Ovary (tissue), 7 donors: ENCODE measurements at regions not wholly inside any gene's neighbourhood (a gene's known extent, or its start where the extent isn't known, plus 50 kb on each side); places are given as distances from the start of the nearest gene placed in this dataset.

Experiments used
- DNase-seq, 5 donors: peaks; one replicate each; pipeline ENCODE4 v3.0.0-alpha.2; 2019 to 2020
- H3K27ac ChIP-seq, 2 donors: fragments of 200-600 bp; one replicate each; pipeline versions ENCODE4 v1.5.1 to v1.8.0; 2019 to 2022
- H3K27me3 ChIP-seq: fragments of 200-600 bp; one replicate; pipeline ENCODE4 v1.8.0; 2022
- H3K36me3 ChIP-seq: fragments of 200-600 bp; sonication (generic); one replicate; pipeline ENCODE4 v1.5.1; 2019
- H3K4me1 ChIP-seq: one replicate; pipeline ENCODE4 v1.8.1; 2013; ENCODE audit warnings: mild to moderate bottlenecking, moderate library complexity; ENCODE audit not compliant: insufficient read depth
- H3K4me3 ChIP-seq: fragments of 200-600 bp; sonication (generic); one replicate; pipeline ENCODE4 v1.5.1; 2017
- H3K9me3 ChIP-seq, 2 donors: fragments of 200-600 bp in 1 of 2; sonication (generic) in 1 of 2; one replicate each; pipeline versions ENCODE4 v1.5.1 to v1.8.1; 2013 to 2019; ENCODE audit warnings: mild to moderate bottlenecking in 1 of 2, moderate library complexity in 1 of 2
- CTCF ChIP-seq, 3 donors: fragments of 450-650 bp in 2 of 3; fragments of 200-600 bp in 1 of 3; IDR thresholded peaks; one replicate each; pipeline versions ENCODE4 v1.5.1 to v1.8.0; 2016 to 2022; ENCODE audit warnings: antibody characterized with exemption in 3 of 3, mild to moderate bottlenecking in 1 of 3
- EP300 ChIP-seq: sonication (generic); formaldehyde crosslinking; IDR thresholded peaks from one replicate; pipeline ENCODE4 v1.6.1; 2017; ENCODE audit warnings: antibody characterized with exemption
- POLR2A ChIP-seq: fragments of 450-650 bp; IDR thresholded peaks from one replicate; pipeline ENCODE4 v1.6.1; 2017; ENCODE audit warnings: antibody characterized with exemption, mild to moderate bottlenecking, moderate library complexity
- WGBS, 3 donors: extraction: QIAGEN DNeasy Blood & Tissue Kit in 1 of 3; methylation state at CpG; one replicate each; pipeline versions ENCODE4 v1.1.5 to v1.1.7; 2013 to 2017; 5-methylcytosine and 5-hydroxymethylcytosine counted together
- intact Hi-C, 4 donors: fragments of 100-400 bp; cut with DNase I; formaldehyde crosslinking; loops; one replicate each; pipeline versions ENCODE4 v1.11.0 to v1.15.1; 2022 to 2023
- donor health status: DM: no; HTN: no; CAD: no; lungs with moderate emphysema.
- donor health status: DM: no; HTN: no; CAD: no.
- donor health status: Bipolar disorder and iron deficiency.
- donor health status: DM: no; HTN: no; CAD: no.
- donor health status: DM: yes; HTN: yes; CAD: no.

DNA sequence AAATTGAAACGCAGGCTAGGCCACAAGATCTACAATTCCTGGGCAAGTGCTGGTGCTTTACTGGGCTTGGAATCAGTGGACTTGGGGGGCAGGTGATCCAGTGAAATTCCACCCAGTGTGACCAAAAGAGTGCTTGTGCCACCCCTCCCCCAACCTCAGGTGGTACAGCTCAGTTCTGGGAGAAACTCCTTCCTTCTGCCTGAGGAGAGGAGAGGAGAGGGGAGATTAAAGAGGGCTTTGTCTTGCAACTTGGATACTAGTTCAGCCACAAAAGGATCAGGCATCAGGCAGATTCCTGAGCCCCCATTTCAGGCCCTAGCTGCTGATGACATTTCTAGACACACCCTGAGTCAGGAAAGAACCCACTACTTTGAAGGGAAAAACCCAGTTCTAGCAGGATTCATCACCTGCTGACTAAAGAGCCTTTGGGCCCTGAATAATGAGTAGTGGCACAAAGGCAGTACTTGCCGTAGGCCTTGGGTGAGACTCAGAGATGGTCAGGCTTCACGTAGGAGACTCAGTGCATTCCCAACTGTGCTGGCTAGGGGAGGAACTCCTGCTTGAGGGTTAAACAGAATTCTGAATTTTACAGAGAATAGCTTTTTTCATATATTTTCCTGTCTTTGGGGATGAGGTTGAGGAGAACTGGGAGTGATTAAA, 446.7 kb downstream of the BMP2 start:
- Histone ChIP-seq H3K27ac (no peak overlapping the region), H3K36me3 (no peaks in the 10 kb centered on the region), H3K4me3 (no peak overlapping the region), H3K4me1 (no peaks in the 10 kb centered on the region), H3K9me3 (no peaks in the 10 kb centered on the region), H3K27me3 (no peaks in the 10 kb centered on the region)
- intact Hi-C loops, result no loop called here
- WGBS, 3 donors, result 91 to 98% (median 93%) methylated on average over 3 of the region's 3 CpGs
- TF ChIP-seq EP300, result no peak
- no peak for TF ChIP-seq POLR2A
- no peak for TF ChIP-seq CTCF (IDR thresholded peaks at IDR 0.05)
- no peak for DNase-seq

- WGBS, 3 donors, result 64 to 75% (median 68%) methylated on average over 1 of the region's 1 CpG
- TF ChIP-seq POLR2A, result no peak
- TF ChIP-seq EP300, result no peak
- TF ChIP-seq CTCF (IDR thresholded peaks at IDR 0.05), result no peak
- intact Hi-C loops, result no loop called here
- Histone ChIP-seq H3K36me3 (no peaks in the 10 kb centered on the region), H3K27ac (no peak overlapping the region), H3K27me3 (no peaks in the 10 kb centered on the region), H3K4me1 (no peaks in the 10 kb centered on the region), H3K9me3 (no peaks in the 10 kb centered on the region), H3K4me3 (no peak overlapping the region)
- no peak for DNase-seq
These were observed 450.1 kb downstream of the BMP2 start for GRCh38 chr20:7217606-7218005.

GRCh38 chr20:7220755-7221154, 453.3 kb downstream of the BMP2 start:
- no peak overlapping the region for H3K4me3 ChIP-seq
- H3K4me1 ChIP-seq, result no peaks in the 10 kb centered on the region
- H3K27ac ChIP-seq, result no peak overlapping the region
- H3K9me3 ChIP-seq, result no peaks in the 10 kb centered on the region
- no peak for DNase-seq
- H3K36me3 ChIP-seq, result no peaks in the 10 kb centered on the region
- H3K27me3 ChIP-seq, result no peaks in the 10 kb centered on the region
- TF ChIP-seq POLR2A, result no peak
- intact Hi-C loops, result no loop called here
- 57 to 58% (median 57%) methylated on average over 1 of the region's 1 CpG for WGBS, 3 donors

DNA sequence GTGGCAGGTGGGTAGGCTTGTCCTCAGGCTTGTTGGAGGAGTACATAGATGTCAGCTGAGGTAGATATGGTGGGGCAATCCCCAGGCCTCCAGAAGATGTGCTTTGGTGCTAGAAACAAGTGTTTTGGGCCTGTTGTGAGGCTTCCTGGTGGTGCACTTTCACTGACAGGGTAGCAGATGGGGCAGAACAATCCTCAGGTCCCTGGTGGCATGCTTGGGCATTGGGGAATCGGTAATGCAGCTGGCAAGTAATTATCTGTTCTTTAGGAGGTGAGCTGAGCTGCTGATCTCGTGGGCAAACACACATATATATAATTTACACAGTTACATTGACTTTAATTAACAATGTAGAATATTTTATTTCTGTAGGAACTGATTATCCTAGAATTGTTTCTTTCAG, 458.7 kb downstream of the BMP2 start:
- Histone ChIP-seq H3K27ac (no peak overlapping the region), H3K4me1 (no peaks in the 10 kb centered on the region), H3K27me3 (no peaks in the 10 kb centered on the region), H3K36me3 (no peaks in the 10 kb centered on the region), H3K9me3 (no peaks in the 10 kb centered on the region), H3K4me3 (no peak overlapping the region)
- 62 to 64% (median 63%) methylated on average over 2 of the region's 2 CpGs for WGBS, 3 donors
- TF ChIP-seq POLR2A (no peak), CTCF (IDR thresholded peaks at IDR 0.05) (no peak), EP300 (no peak)
- DNase-seq, result no peak
- intact Hi-C loops, result no loop called here

DNA sequence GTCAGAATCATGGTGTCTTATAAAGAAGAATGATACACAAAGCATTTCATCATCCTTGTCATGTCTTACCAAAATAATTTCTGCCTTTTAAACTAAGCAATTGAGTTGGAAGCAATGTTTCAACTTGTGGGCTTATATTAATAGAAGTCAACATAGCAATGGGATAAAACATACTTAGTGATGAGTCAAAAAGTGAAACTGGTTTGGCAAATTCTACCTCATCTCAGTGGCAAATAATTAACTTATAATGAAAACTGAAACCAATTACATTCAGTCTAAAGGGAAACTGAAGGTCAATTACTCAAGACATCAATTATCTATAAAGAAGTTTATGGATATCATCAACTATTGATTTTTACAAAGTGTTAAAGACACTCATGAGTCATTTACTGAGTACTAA, 463.8 kb downstream of the BMP2 start:
- H3K27ac ChIP-seq, result no peak overlapping the region
- no peaks in the 10 kb centered on the region for H3K4me1 ChIP-seq
- no peak overlapping the region for H3K4me3 ChIP-seq
- no peaks in the 10 kb centered on the region for H3K36me3 ChIP-seq
- no peak for DNase-seq
- TF ChIP-seq EP300 (no peak), POLR2A (no peak), CTCF (IDR thresholded peaks at IDR 0.05) (no peak)
- intact Hi-C loops, result no loop called here
- H3K27me3 ChIP-seq, result no peaks in the 10 kb centered on the region
- no peaks in the 10 kb centered on the region for H3K9me3 ChIP-seq
